Mammary epithelial cell (primary cell): ENCODE measurements at regions not wholly inside any gene's neighbourhood (a gene's known extent, or its start where the extent isn't known, plus 50 kb on each side); places are given as distances from the start of the nearest gene placed in this dataset.

Experiments
- EZH2 ChIP-seq: IDR thresholded peaks from 2 replicates; pipeline ENCODE4 v1.6.1; 2012; ENCODE audit warnings: low read length, inconsistent platforms, borderline replicate concordance
- TF ChIP-seq, protein P1 (sequence below), 2 donors: IDR thresholded peaks in 1 of 2; conservative IDR thresholded peaks in 1 of 2; 2 replicates each; pipeline ENCODE4 v1.5.1; 2011 to 2012; ENCODE audit warnings: inconsistent platforms in 2 of 2, low read length in 2 of 2, mild to moderate bottlenecking in 2 of 2, control low read depth in 1 of 2, low read depth in 1 of 2; ENCODE audit not compliant: insufficient read depth in 1 of 2; ENCODE audit errors: extremely low read depth in 1 of 2

- TF ChIP-seq, protein P1, sequence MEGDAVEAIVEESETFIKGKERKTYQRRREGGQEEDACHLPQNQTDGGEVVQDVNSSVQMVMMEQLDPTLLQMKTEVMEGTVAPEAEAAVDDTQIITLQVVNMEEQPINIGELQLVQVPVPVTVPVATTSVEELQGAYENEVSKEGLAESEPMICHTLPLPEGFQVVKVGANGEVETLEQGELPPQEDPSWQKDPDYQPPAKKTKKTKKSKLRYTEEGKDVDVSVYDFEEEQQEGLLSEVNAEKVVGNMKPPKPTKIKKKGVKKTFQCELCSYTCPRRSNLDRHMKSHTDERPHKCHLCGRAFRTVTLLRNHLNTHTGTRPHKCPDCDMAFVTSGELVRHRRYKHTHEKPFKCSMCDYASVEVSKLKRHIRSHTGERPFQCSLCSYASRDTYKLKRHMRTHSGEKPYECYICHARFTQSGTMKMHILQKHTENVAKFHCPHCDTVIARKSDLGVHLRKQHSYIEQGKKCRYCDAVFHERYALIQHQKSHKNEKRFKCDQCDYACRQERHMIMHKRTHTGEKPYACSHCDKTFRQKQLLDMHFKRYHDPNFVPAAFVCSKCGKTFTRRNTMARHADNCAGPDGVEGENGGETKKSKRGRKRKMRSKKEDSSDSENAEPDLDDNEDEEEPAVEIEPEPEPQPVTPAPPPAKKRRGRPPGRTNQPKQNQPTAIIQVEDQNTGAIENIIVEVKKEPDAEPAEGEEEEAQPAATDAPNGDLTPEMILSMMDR (conservative IDR thresholded peaks at IDR 0.05 in 1 of 2, IDR thresholded peaks at IDR 0.05 in 1 of 2; ENCODE audit: extremely low read depth in 1 of 2, insufficient read depth in 1 of 2, low read depth in 1 of 2, low read length in 2 of 2): no peak
- TF ChIP-seq EZH2: no peak
Observed at GRCh38 chr14:39576258-39576657, 144.0 kb upstream of the FBXO33 start.
